ENCODE measurements at regions not wholly inside any gene's neighbourhood (a gene's known extent, or its start where the extent isn't known, plus 50 kb on each side); places are given as distances from the start of the nearest gene placed in this dataset.
"Not testable (repeated sequence)": the region's sequence is repeated elsewhere in the genome, so short reads cannot be mapped to it uniquely, and the experiment has no call there.

DNA sequence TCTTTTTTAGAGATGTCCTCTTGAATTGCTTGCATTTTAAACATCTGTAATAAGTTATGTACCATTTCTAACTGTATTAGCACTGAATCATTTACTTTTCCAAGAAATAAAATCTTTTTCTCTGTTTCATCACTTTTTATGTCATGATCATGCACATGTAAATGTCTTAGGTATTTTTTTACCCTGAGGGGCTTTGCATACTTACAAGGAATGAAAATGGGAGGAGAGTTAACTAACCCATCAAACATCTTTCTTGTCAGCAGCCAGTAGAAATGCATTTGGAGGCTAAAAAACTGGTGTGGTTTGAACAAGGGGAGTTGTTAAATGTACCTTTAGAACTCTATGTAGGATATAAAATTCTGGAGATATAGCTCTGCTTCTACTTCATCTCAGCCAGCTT lies 1080.3 kb downstream of the GALC start:
- ATAC-seq = no peak
- H3K4me1 Mint-ChIP-seq = no peaks in the 10 kb centered on the region

DNA sequence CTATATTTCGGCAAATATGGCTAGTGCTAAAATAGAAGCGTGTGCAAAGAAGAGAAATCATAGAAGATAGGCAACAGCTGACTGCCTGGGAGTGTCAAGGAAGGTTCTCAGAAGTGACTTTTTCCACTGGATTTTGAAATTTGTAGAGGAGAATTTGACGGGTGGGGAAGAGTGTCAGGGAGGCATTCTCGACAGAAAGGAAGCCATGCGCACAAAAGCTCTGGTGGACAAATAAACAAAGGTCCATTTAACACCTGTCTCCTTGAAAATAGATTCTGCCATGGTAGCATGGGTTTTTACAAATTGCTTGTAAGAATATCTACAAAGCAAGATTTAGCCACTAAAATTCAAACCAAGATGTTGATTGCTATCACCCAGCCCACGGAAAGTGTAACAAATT lies 1081.5 kb downstream of the GALC start:
- WGBS (ENCODE audit: insufficient coverage) = 81% methylated on average over 6 of the region's 6 CpGs
- peaks cover 5 to 9% of the 10 kb centered on the region in 2 donors for H3K9me3 Mint-ChIP-seq

More for the DNA sequence above, 1080.3 kb downstream of the GALC start:
- Mint-ChIP-seq H3K27ac (no peak overlapping the region), H3K9me3 (peaks cover 9% of the 10 kb centered on the region in 2 donors), H3K36me3 (no peaks in the 10 kb centered on the region), H3K4me3 (no peak overlapping the region), H3K27me3 (ENCODE audit: low read depth in 2 of 2) (no peaks in the 10 kb centered on the region)
- DNase-seq = no peak
- TF ChIP-seq, protein P1, sequence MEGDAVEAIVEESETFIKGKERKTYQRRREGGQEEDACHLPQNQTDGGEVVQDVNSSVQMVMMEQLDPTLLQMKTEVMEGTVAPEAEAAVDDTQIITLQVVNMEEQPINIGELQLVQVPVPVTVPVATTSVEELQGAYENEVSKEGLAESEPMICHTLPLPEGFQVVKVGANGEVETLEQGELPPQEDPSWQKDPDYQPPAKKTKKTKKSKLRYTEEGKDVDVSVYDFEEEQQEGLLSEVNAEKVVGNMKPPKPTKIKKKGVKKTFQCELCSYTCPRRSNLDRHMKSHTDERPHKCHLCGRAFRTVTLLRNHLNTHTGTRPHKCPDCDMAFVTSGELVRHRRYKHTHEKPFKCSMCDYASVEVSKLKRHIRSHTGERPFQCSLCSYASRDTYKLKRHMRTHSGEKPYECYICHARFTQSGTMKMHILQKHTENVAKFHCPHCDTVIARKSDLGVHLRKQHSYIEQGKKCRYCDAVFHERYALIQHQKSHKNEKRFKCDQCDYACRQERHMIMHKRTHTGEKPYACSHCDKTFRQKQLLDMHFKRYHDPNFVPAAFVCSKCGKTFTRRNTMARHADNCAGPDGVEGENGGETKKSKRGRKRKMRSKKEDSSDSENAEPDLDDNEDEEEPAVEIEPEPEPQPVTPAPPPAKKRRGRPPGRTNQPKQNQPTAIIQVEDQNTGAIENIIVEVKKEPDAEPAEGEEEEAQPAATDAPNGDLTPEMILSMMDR (IDR thresholded peaks at IDR 0.05) = no peak
- H3K4me1 ChIP-seq (ENCODE audit: control insufficient read depth, insufficient read depth, low read length) = no peaks in the 10 kb centered on the region
- intact Hi-C loops (cut with micrococcal nuclease) = no loop called here
- no peaks in the 10 kb centered on the region for H3K9me3 ChIP-seq (ENCODE audit: control insufficient read depth, insufficient read depth, low read length)
- H3K27me3 ChIP-seq (ENCODE audit: control insufficient read depth, insufficient read depth, low read length) = no peaks in the 10 kb centered on the region
- no peak overlapping the region for H3K27ac ChIP-seq (ENCODE audit: low read length)
- H3K36me3 ChIP-seq (ENCODE audit: control insufficient read depth, insufficient read depth, low read length) = no peaks in the 10 kb centered on the region
- H3K4me3 ChIP-seq (ENCODE audit: low read length) = no peak overlapping the region

DNA sequence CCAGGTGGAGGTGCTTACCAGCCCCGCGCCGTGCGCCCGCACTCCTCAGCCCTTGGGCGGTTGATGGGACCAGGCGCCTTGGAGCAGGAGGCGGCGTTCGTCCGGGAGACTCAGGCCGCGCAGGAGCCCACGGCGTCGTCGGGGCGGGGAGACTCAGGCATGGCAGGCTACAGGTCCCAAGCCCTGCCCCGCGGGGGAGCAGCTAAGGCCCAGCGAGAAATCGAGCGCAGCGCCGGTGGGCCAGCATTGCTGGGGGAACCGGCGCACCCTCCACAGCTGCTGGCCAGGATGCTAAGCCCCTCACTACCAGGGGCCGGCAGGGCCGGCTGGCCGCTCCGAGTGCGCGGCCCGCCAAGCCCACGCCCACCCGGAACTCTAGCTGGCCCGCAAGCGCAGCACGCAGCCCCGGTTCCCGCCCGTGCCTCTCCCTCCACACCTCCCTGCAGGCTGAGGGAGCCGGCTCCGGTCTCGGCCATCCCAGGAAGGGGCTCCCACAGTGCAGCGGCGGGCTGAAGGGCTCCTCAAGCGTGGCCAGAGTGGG lies 1087.5 kb downstream of the GALC start:
- H3K27ac ChIP-seq (ENCODE audit: low read length); H3K9me3 ChIP-seq (ENCODE audit: control insufficient read depth, insufficient read depth, low read length); H3K27me3 ChIP-seq (ENCODE audit: control insufficient read depth, insufficient read depth, low read length); H3K27ac Mint-ChIP-seq; H3K36me3 Mint-ChIP-seq; DNase-seq; H3K9me3 Mint-ChIP-seq; H3K4me3 Mint-ChIP-seq; intact Hi-C loops (cut with micrococcal nuclease); ATAC-seq; H3K36me3 ChIP-seq (ENCODE audit: control insufficient read depth, insufficient read depth, low read length); H3K4me1 ChIP-seq (ENCODE audit: control insufficient read depth, insufficient read depth, low read length); H3K27me3 Mint-ChIP-seq (ENCODE audit: low read depth in 2 of 2); H3K4me1 Mint-ChIP-seq; H3K4me3 ChIP-seq (ENCODE audit: low read length): not testable (repeated sequence)
- WGBS (ENCODE audit: insufficient coverage) = 96% methylated on average over 48 of the region's 48 CpGs

More for the DNA sequence above, 1081.5 kb downstream of the GALC start:
- Histone ChIP-seq H3K9me3 (ENCODE audit: control insufficient read depth, insufficient read depth, low read length) (no peaks in the 10 kb centered on the region), H3K4me3 (ENCODE audit: low read length) (no peak overlapping the region), H3K36me3 (ENCODE audit: control insufficient read depth, insufficient read depth, low read length) (no peaks in the 10 kb centered on the region), H3K27ac (ENCODE audit: low read length) (no peak overlapping the region), H3K27me3 (ENCODE audit: control insufficient read depth, insufficient read depth, low read length) (no peaks in the 10 kb centered on the region), H3K4me1 (ENCODE audit: control insufficient read depth, insufficient read depth, low read length) (no peaks in the 10 kb centered on the region)
- Mint-ChIP-seq H3K4me3 (no peak overlapping the region), H3K4me1 (no peaks in the 10 kb centered on the region), H3K36me3 (no peaks in the 10 kb centered on the region), H3K27me3 (ENCODE audit: low read depth in 2 of 2) (no peaks in the 10 kb centered on the region), H3K27ac (no peak overlapping the region)
- TF ChIP-seq, protein P1 (IDR thresholded peaks at IDR 0.05) = no peak
- DNase-seq (no peak), ATAC-seq (no peak)
- intact Hi-C loops (cut with micrococcal nuclease) = no loop called here

DNA sequence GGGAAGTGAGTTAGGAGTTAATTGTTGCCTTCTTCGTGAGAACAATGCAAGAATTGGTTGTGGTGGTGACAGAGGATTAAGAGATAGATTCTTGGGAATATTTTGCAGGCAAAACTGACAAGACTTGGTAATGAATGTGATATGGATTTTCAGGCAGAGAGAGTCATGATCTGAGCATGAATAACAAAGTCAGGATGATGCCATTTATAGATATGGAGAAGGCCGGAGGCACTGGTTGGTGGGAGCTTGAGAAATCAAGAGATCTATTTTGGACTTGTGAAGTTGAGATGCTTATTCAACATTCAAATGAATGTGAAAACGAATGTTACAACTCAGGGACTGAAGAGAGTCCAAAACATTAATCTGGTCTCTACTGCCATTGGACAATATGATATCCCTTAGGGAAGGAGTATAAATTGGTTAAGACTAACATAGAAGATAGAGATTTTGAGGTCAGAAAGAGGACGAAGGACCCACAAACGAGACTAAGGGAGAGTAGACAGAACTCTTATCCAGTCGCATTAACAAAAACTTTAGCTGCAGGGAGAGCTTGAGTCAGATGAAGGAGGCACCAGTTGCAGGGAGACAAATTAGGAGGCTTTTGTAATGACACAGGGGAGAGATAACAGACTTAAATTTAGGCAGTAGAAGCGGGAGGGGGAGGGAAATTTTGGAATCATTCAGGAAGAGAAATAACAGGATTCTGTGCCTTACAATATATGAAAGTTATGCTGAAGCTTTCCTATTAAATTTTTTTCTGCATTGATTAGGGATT lies 1090.6 kb downstream of the GALC start:
- H3K4me1 ChIP-seq (ENCODE audit: control insufficient read depth, insufficient read depth, low read length) = no peaks in the 10 kb centered on the region

More for the DNA sequence above, 1090.6 kb downstream of the GALC start:
- WGBS (ENCODE audit: insufficient coverage) = 80% methylated on average over 7 of the region's 7 CpGs
- H3K9me3 ChIP-seq (ENCODE audit: control insufficient read depth, insufficient read depth, low read length) = no peaks in the 10 kb centered on the region
- intact Hi-C loops (cut with micrococcal nuclease) = no loop called here
- H3K4me3 Mint-ChIP-seq = no peak overlapping the region
- H3K27ac Mint-ChIP-seq = no peak overlapping the region
- no peak overlapping the region for H3K4me3 ChIP-seq (ENCODE audit: low read length)
- H3K27me3 ChIP-seq (ENCODE audit: control insufficient read depth, insufficient read depth, low read length) = no peaks in the 10 kb centered on the region
- DNase-seq (no peak), ATAC-seq (no peak)
- no peaks in the 10 kb centered on the region for H3K9me3 Mint-ChIP-seq
- no peaks in the 10 kb centered on the region for H3K4me1 Mint-ChIP-seq
- no peaks in the 10 kb centered on the region for H3K36me3 ChIP-seq (ENCODE audit: control insufficient read depth, insufficient read depth, low read length)
- H3K36me3 Mint-ChIP-seq = no peaks in the 10 kb centered on the region
- TF ChIP-seq, protein P1 (IDR thresholded peaks at IDR 0.05) = no peak
- no peaks in the 10 kb centered on the region for H3K27me3 Mint-ChIP-seq (ENCODE audit: low read depth in 2 of 2)
- H3K27ac ChIP-seq (ENCODE audit: low read length) = no peak overlapping the region
